GM19438 (cell line): ENCODE measurements at regions not wholly inside any gene's neighbourhood (a gene's known extent, or its start where the extent isn't known, plus 50 kb on each side); places are given as distances from the start of the nearest gene placed in this dataset.
"Not testable (repeated sequence)": the region's sequence is repeated elsewhere in the genome, so short reads cannot be mapped to it uniquely, and the experiment has no call there.

ENCODE experiments used
- ATAC-seq: cut with Tn5 transposase; IDR thresholded peaks from one replicate; pipeline ENCODE4 v1.9.1; 2021; ENCODE audit warnings: low read depth; ENCODE audit not compliant: unreplicated experiment

- ATAC-seq: no peak
These were observed 1556.6 kb upstream of the PRR20A start for GRCh38 chr13:55583953-55584593.

- ATAC-seq: no peak
These were observed 1537.9 kb upstream of the PRR20A start for GRCh38 chr13:55602784-55603183.

GRCh38 chr13:55606045-55606665, 1534.6 kb upstream of the PRR20A start:
- ATAC-seq: no peak

- ATAC-seq: no peak
These were observed 1527.1 kb upstream of the PRR20A start for GRCh38 chr13:55613429-55614187.

GRCh38 chr13:55615081-55615480, 1525.6 kb upstream of the PRR20A start:
- no peak for ATAC-seq

- ATAC-seq: no peak
These were observed 1523.5 kb upstream of the PRR20A start for GRCh38 chr13:55617241-55617640.

- no peak for ATAC-seq
These were observed 1513.5 kb upstream of the PRR20A start for GRCh38 chr13:55627221-55627620.

GRCh38 chr13:55632402-55632801, 1508.3 kb upstream of the PRR20A start:
- ATAC-seq: no peak

GRCh38 chr13:55649485-55649884, 1491.2 kb upstream of the PRR20A start:
- no peak for ATAC-seq

GRCh38 chr13:55652657-55653056, 1488.1 kb upstream of the PRR20A start:
- no peak for ATAC-seq

GRCh38 chr13:55653497-55653896, 1487.2 kb upstream of the PRR20A start:
- no peak for ATAC-seq

- ATAC-seq: no peak
These were observed 1486.5 kb upstream of the PRR20A start for GRCh38 chr13:55654243-55654642.

GRCh38 chr13:55660264-55660663, 1480.5 kb upstream of the PRR20A start:
- ATAC-seq: not testable (repeated sequence)

GRCh38 chr13:55660851-55661250, 1479.9 kb upstream of the PRR20A start:
- ATAC-seq: no peak

- no peak for ATAC-seq
These were observed 1479.2 kb upstream of the PRR20A start for GRCh38 chr13:55661505-55661904.

- ATAC-seq: no peak
These were observed 1476.5 kb upstream of the PRR20A start for GRCh38 chr13:55664178-55664577.

GRCh38 chr13:55669051-55669450, 1471.7 kb upstream of the PRR20A start:
- no peak for ATAC-seq

- ATAC-seq: no peak
These were observed 1466.8 kb upstream of the PRR20A start for GRCh38 chr13:55673910-55674309.

- ATAC-seq: no peak
These were observed 1457.9 kb upstream of the PRR20A start for GRCh38 chr13:55682776-55683175.

GRCh38 chr13:55705526-55705925, 1435.2 kb upstream of the PRR20A start:
- no peak for ATAC-seq

- ATAC-seq: no peak
These were observed 1434.7 kb upstream of the PRR20A start for GRCh38 chr13:55705971-55706370.

GRCh38 chr13:55714120-55714519, 1426.6 kb upstream of the PRR20A start:
- ATAC-seq: no peak
